GM21360 (cell line): ENCODE measurements at regions not wholly inside any gene's neighbourhood (a gene's known extent, or its start where the extent isn't known, plus 50 kb on each side); places are given as distances from the start of the nearest gene placed in this dataset.

Experiments used
- ATAC-seq: cut with Tn5 transposase; IDR thresholded peaks from one replicate; pipeline ENCODE4 v1.9.1; 2021; ENCODE audit warnings: mild to moderate bottlenecking, moderate library complexity; ENCODE audit not compliant: unreplicated experiment

GRCh38 chr11:80424012-80424695, 983.3 kb upstream of the TENM4 start:
- no peak for ATAC-seq

- no peak for ATAC-seq
These were observed 979.5 kb upstream of the TENM4 start for GRCh38 chr11:80420374-80420773.

- ATAC-seq: no peak
These were observed 976.9 kb upstream of the TENM4 start for GRCh38 chr11:80417681-80418080.

GRCh38 chr11:80415580-80415979, 974.8 kb upstream of the TENM4 start:
- ATAC-seq: no peak

- no peak for ATAC-seq
These were observed 973.6 kb upstream of the TENM4 start for GRCh38 chr11:80414181-80415165.

- no peak for ATAC-seq
These were observed 971.8 kb upstream of the TENM4 start for GRCh38 chr11:80412604-80413003.

GRCh38 chr11:80393210-80393609, 952.4 kb upstream of the TENM4 start:
- no peak for ATAC-seq

- ATAC-seq: no peak
These were observed 949.7 kb upstream of the TENM4 start for GRCh38 chr11:80390505-80390904.

GRCh38 chr11:80388536-80388935, 947.7 kb upstream of the TENM4 start:
- no peak for ATAC-seq

GRCh38 chr11:80388130-80388529, 947.3 kb upstream of the TENM4 start:
- no peak for ATAC-seq

GRCh38 chr11:80383655-80384054, 942.8 kb upstream of the TENM4 start:
- no peak for ATAC-seq

GRCh38 chr11:80379620-80380278, 938.9 kb upstream of the TENM4 start:
- ATAC-seq: no peak

GRCh38 chr11:80371931-80372330, 931.1 kb upstream of the TENM4 start:
- ATAC-seq: no peak

GRCh38 chr11:80365980-80366379, 925.1 kb upstream of the TENM4 start:
- ATAC-seq: no peak

- peak; percentile 91 for ATAC-seq
These were observed 924.4 kb upstream of the TENM4 start for GRCh38 chr11:80365076-80365725.

- no peak for ATAC-seq
These were observed 921.9 kb upstream of the TENM4 start for GRCh38 chr11:80362563-80363340.

- ATAC-seq: no peak
These were observed 914.4 kb upstream of the TENM4 start for GRCh38 chr11:80355251-80355650.

GRCh38 chr11:80350541-80350940, 909.7 kb upstream of the TENM4 start:
- ATAC-seq: no peak

GRCh38 chr11:80349997-80350396, 909.2 kb upstream of the TENM4 start:
- ATAC-seq: no peak

GRCh38 chr11:80346353-80347059, 905.7 kb upstream of the TENM4 start:
- no peak for ATAC-seq
